ENCODE measurements at regions not wholly inside any gene's neighbourhood (a gene's known extent, or its start where the extent isn't known, plus 50 kb on each side); places are given as distances from the start of the nearest gene placed in this dataset.

GRCh38 chr3:178277605-178278004 lies 258.6 kb upstream of the KCNMB2 start:
- no peak for TF ChIP-seq POLR2A (IDR thresholded peaks at IDR 0.05)
- no peak for TF ChIP-seq CTCF (IDR thresholded peaks at IDR 0.05)
- Histone ChIP-seq H3K36me3 (replicated peaks in 1 of 2) (no peaks in the 10 kb centered on the region), H3K4me3 (no peak overlapping the region), H3K4me1 (replicated peaks in 1 of 2) (peaks cover 0 to 9% of the 10 kb centered on the region in 2 donors), H3K9me3 (replicated peaks in 1 of 3) (peaks cover 0 to 6% (median 3%) of the 10 kb centered on the region in 3 donors), H3K27me3 (no peaks in the 10 kb centered on the region), H3K27ac (no peak overlapping the region)
- whole genome bisulfite sequencing, 4 donors, result 90 to 98% (median 94%) methylated on average over 2 of the region's 2 CpGs
- intact Hi-C loops (cut with DNase I), result no loop called here
- DNase-seq, result no peak

GRCh38 chr3:178283561-178283960 lies 252.7 kb upstream of the KCNMB2 start:
- no peaks in the 10 kb centered on the region for H3K36me3 ChIP-seq (replicated peaks in 1 of 2)
- H3K27me3 ChIP-seq, result no peaks in the 10 kb centered on the region
- no peak overlapping the region for H3K4me3 ChIP-seq
- WGBS, 4 donors, result 90 to 100% (median 93%) methylated on average over 1 of the region's 1 CpG
- H3K9me3 ChIP-seq (replicated peaks in 1 of 3), result peaks cover 0 to 6% (median 3%) of the 10 kb centered on the region in 3 donors
- no peak for DNase-seq
- H3K27ac ChIP-seq, result no peak overlapping the region
- H3K4me1 ChIP-seq (replicated peaks in 1 of 2), result no peaks in the 10 kb centered on the region
- no peak for TF ChIP-seq POLR2A (IDR thresholded peaks at IDR 0.05)
- no peak for TF ChIP-seq CTCF (IDR thresholded peaks at IDR 0.05)
- intact Hi-C loops (cut with DNase I), result no loop called here

- WGBS, 4 donors, result 80 to 93% (median 90%) methylated on average over 1 of the region's 1 CpG
- H3K4me3 ChIP-seq, result no peak overlapping the region
- no peaks in the 10 kb centered on the region for H3K4me1 ChIP-seq (replicated peaks in 1 of 2)
- H3K9me3 ChIP-seq (replicated peaks in 1 of 3), result peaks cover 0 to 6% (median 3%) of the 10 kb centered on the region in 3 donors
- H3K27me3 ChIP-seq, result no peaks in the 10 kb centered on the region
- no peaks in the 10 kb centered on the region for H3K36me3 ChIP-seq (replicated peaks in 1 of 2)
- TF ChIP-seq POLR2A (IDR thresholded peaks at IDR 0.05) (no peak), CTCF (IDR thresholded peaks at IDR 0.05) (no peak)
- no peak for DNase-seq
- H3K27ac ChIP-seq, result no peak overlapping the region
- intact Hi-C loops (cut with DNase I), result no loop called here
Observed at GRCh38 chr3:178284181-178284580, 252.1 kb upstream of the KCNMB2 start.

- peak overlapping the region in 1 of 5 donors; percentile 28 for H3K27ac ChIP-seq
- WGBS, 4 donors, result 81 to 87% (median 83%) methylated on average over 5 of the region's 5 CpGs
- H3K4me3 ChIP-seq, result no peak overlapping the region
- no peaks in the 10 kb centered on the region for H3K36me3 ChIP-seq (replicated peaks in 1 of 2)
- intact Hi-C loops (cut with DNase I), result no loop called here
- no peaks in the 10 kb centered on the region for H3K27me3 ChIP-seq
- H3K4me1 ChIP-seq (replicated peaks in 1 of 2), result no peaks in the 10 kb centered on the region
- no peak for DNase-seq
- TF ChIP-seq CTCF (IDR thresholded peaks at IDR 0.05) (no peak), POLR2A (IDR thresholded peaks at IDR 0.05) (no peak)
- H3K9me3 ChIP-seq (replicated peaks in 1 of 3), result no peaks in the 10 kb centered on the region
Observed at GRCh38 chr3:178288074-178288473, 248.2 kb upstream of the KCNMB2 start.

Measured in adrenal gland (tissue), 9 donors.